ENCODE measurements at regions not wholly inside any gene's neighbourhood (a gene's known extent, or its start where the extent isn't known, plus 50 kb on each side); places are given as distances from the start of the nearest gene placed in this dataset.

GRCh38 chr11:92317721-92318120, 93.1 kb downstream of the FAT3 start:
- Histone ChIP-seq H3K27me3 (ENCODE audit: control insufficient read depth, insufficient read depth, low read length) (no peaks in the 10 kb centered on the region), H3K9me3 (ENCODE audit: control insufficient read depth, low read depth, low read length) (no peaks in the 10 kb centered on the region), H3K4me3 (ENCODE audit: low read length) (no peak overlapping the region), H3K36me3 (ENCODE audit: control insufficient read depth, insufficient read depth, low read length) (no peaks in the 10 kb centered on the region), H3K27ac (ENCODE audit: low read length) (no peak overlapping the region), H3K4me1 (ENCODE audit: control insufficient read depth, insufficient read depth, low read length) (no peaks in the 10 kb centered on the region)
- WGBS (ENCODE audit: insufficient coverage, low lambda C conversion rate), result 80% methylated on average over 1 of the region's 2 CpGs
- DNase-seq, result no peak

GRCh38 chr11:92322225-92322624, 97.6 kb downstream of the FAT3 start:
- Histone ChIP-seq H3K4me3 (ENCODE audit: low read length) (no peak overlapping the region), H3K4me1 (ENCODE audit: control insufficient read depth, insufficient read depth, low read length) (no peaks in the 10 kb centered on the region), H3K27ac (ENCODE audit: low read length) (no peak overlapping the region), H3K9me3 (ENCODE audit: control insufficient read depth, low read depth, low read length) (peaks cover 4% of the 10 kb centered on the region), H3K36me3 (ENCODE audit: control insufficient read depth, insufficient read depth, low read length) (no peaks in the 10 kb centered on the region), H3K27me3 (ENCODE audit: control insufficient read depth, insufficient read depth, low read length) (no peaks in the 10 kb centered on the region)
- no peak for DNase-seq
- no CpG with 5 or more reads among the region's 3 CpGs for WGBS (ENCODE audit: insufficient coverage, low lambda C conversion rate)

- H3K9me3 ChIP-seq (ENCODE audit: control insufficient read depth, low read depth, low read length), result peaks cover 4% of the 10 kb centered on the region
- no peak overlapping the region for H3K27ac ChIP-seq (ENCODE audit: low read length)
- no peaks in the 10 kb centered on the region for H3K27me3 ChIP-seq (ENCODE audit: control insufficient read depth, insufficient read depth, low read length)
- H3K4me3 ChIP-seq (ENCODE audit: low read length), result no peak overlapping the region
- no peaks in the 10 kb centered on the region for H3K36me3 ChIP-seq (ENCODE audit: control insufficient read depth, insufficient read depth, low read length)
- H3K4me1 ChIP-seq (ENCODE audit: control insufficient read depth, insufficient read depth, low read length), result no peaks in the 10 kb centered on the region
- WGBS (ENCODE audit: insufficient coverage, low lambda C conversion rate), result no CpG with 5 or more reads among the region's 1 CpG
- DNase-seq, result no peak
Measured at GRCh38 chr11:92324890-92325289, 100.3 kb downstream of the FAT3 start.

- Histone ChIP-seq H3K27me3 (ENCODE audit: control insufficient read depth, insufficient read depth, low read length) (no peaks in the 10 kb centered on the region), H3K27ac (ENCODE audit: low read length) (no peak overlapping the region), H3K9me3 (ENCODE audit: control insufficient read depth, low read depth, low read length) (peaks cover 4% of the 10 kb centered on the region), H3K4me1 (ENCODE audit: control insufficient read depth, insufficient read depth, low read length) (no peaks in the 10 kb centered on the region), H3K36me3 (ENCODE audit: control insufficient read depth, insufficient read depth, low read length) (no peaks in the 10 kb centered on the region), H3K4me3 (ENCODE audit: low read length) (no peak overlapping the region)
- DNase-seq, result no peak
- WGBS (ENCODE audit: insufficient coverage, low lambda C conversion rate), result 100% methylated on average over 1 of the region's 3 CpGs
Measured at GRCh38 chr11:92325416-92325815, 100.8 kb downstream of the FAT3 start.

- Histone ChIP-seq H3K9me3 (ENCODE audit: control insufficient read depth, low read depth, low read length) (no peaks in the 10 kb centered on the region), H3K4me1 (ENCODE audit: control insufficient read depth, insufficient read depth, low read length) (no peaks in the 10 kb centered on the region), H3K4me3 (ENCODE audit: low read length) (no peak overlapping the region), H3K27me3 (ENCODE audit: control insufficient read depth, insufficient read depth, low read length) (no peaks in the 10 kb centered on the region), H3K36me3 (ENCODE audit: control insufficient read depth, insufficient read depth, low read length) (no peaks in the 10 kb centered on the region), H3K27ac (ENCODE audit: low read length) (no peak overlapping the region)
- WGBS (ENCODE audit: insufficient coverage, low lambda C conversion rate), result 0% methylated on average over 1 of the region's 2 CpGs
- no peak for DNase-seq
Measured at GRCh38 chr11:92329137-92329536, 104.5 kb downstream of the FAT3 start.

- no peaks in the 10 kb centered on the region for H3K9me3 ChIP-seq (ENCODE audit: control insufficient read depth, low read depth, low read length)
- DNase-seq, result no peak
- 20% methylated on average over 1 of the region's 2 CpGs for WGBS (ENCODE audit: insufficient coverage, low lambda C conversion rate)
- H3K4me1 ChIP-seq (ENCODE audit: control insufficient read depth, insufficient read depth, low read length), result no peaks in the 10 kb centered on the region
- no peaks in the 10 kb centered on the region for H3K27me3 ChIP-seq (ENCODE audit: control insufficient read depth, insufficient read depth, low read length)
- no peaks in the 10 kb centered on the region for H3K36me3 ChIP-seq (ENCODE audit: control insufficient read depth, insufficient read depth, low read length)
- H3K27ac ChIP-seq (ENCODE audit: low read length), result no peak overlapping the region
- no peak overlapping the region for H3K4me3 ChIP-seq (ENCODE audit: low read length)
Measured at GRCh38 chr11:92329646-92330045, 105.0 kb downstream of the FAT3 start.

GRCh38 chr11:92330114-92330513, 105.5 kb downstream of the FAT3 start:
- H3K4me1 ChIP-seq (ENCODE audit: control insufficient read depth, insufficient read depth, low read length), result no peaks in the 10 kb centered on the region
- 63% methylated on average over 2 of the region's 2 CpGs for WGBS (ENCODE audit: insufficient coverage, low lambda C conversion rate)

GRCh38 chr11:92332986-92333385, 108.4 kb downstream of the FAT3 start:
- WGBS (ENCODE audit: insufficient coverage, low lambda C conversion rate), result no CpG with 5 or more reads among the region's 1 CpG
- Histone ChIP-seq H3K27me3 (ENCODE audit: control insufficient read depth, insufficient read depth, low read length) (no peaks in the 10 kb centered on the region), H3K4me3 (ENCODE audit: low read length) (no peak overlapping the region), H3K4me1 (ENCODE audit: control insufficient read depth, insufficient read depth, low read length) (no peaks in the 10 kb centered on the region), H3K27ac (ENCODE audit: low read length) (no peak overlapping the region), H3K36me3 (ENCODE audit: control insufficient read depth, insufficient read depth, low read length) (no peaks in the 10 kb centered on the region), H3K9me3 (ENCODE audit: control insufficient read depth, low read depth, low read length) (no peaks in the 10 kb centered on the region)
- DNase-seq, result no peak

More at GRCh38 chr11:92330114-92330513, 105.5 kb downstream of the FAT3 start:
- Histone ChIP-seq H3K27me3 (ENCODE audit: control insufficient read depth, insufficient read depth, low read length) (no peaks in the 10 kb centered on the region), H3K9me3 (ENCODE audit: control insufficient read depth, low read depth, low read length) (no peaks in the 10 kb centered on the region), H3K4me3 (ENCODE audit: low read length) (no peak overlapping the region), H3K36me3 (ENCODE audit: control insufficient read depth, insufficient read depth, low read length) (no peaks in the 10 kb centered on the region), H3K27ac (ENCODE audit: low read length) (no peak overlapping the region)
- DNase-seq, result no peak

GRCh38 chr11:92340839-92341238, 116.2 kb downstream of the FAT3 start:
- DNase-seq, result no peak
- no peak overlapping the region for H3K27ac ChIP-seq (ENCODE audit: low read length)
- H3K36me3 ChIP-seq (ENCODE audit: control insufficient read depth, insufficient read depth, low read length), result no peaks in the 10 kb centered on the region
- H3K4me1 ChIP-seq (ENCODE audit: control insufficient read depth, insufficient read depth, low read length), result no peaks in the 10 kb centered on the region
- WGBS (ENCODE audit: insufficient coverage, low lambda C conversion rate), result no CpG with 5 or more reads among the region's 6 CpGs
- no peaks in the 10 kb centered on the region for H3K9me3 ChIP-seq (ENCODE audit: control insufficient read depth, low read depth, low read length)
- H3K4me3 ChIP-seq (ENCODE audit: low read length), result no peak overlapping the region
- no peaks in the 10 kb centered on the region for H3K27me3 ChIP-seq (ENCODE audit: control insufficient read depth, insufficient read depth, low read length)

GRCh38 chr11:92342034-92342720, 117.6 kb downstream of the FAT3 start:
- WGBS (ENCODE audit: insufficient coverage, low lambda C conversion rate), result 90% methylated on average over 6 of the region's 9 CpGs
- Histone ChIP-seq H3K9me3 (ENCODE audit: control insufficient read depth, low read depth, low read length) (no peaks in the 10 kb centered on the region), H3K4me3 (ENCODE audit: low read length) (no peak overlapping the region)

GRCh38 chr11:92342886-92343285, 118.3 kb downstream of the FAT3 start:
- no peaks in the 10 kb centered on the region for H3K9me3 ChIP-seq (ENCODE audit: control insufficient read depth, low read depth, low read length)
- no peaks in the 10 kb centered on the region for H3K27me3 ChIP-seq (ENCODE audit: control insufficient read depth, insufficient read depth, low read length)
- no peaks in the 10 kb centered on the region for H3K36me3 ChIP-seq (ENCODE audit: control insufficient read depth, insufficient read depth, low read length)
- WGBS (ENCODE audit: insufficient coverage, low lambda C conversion rate), result no CpG with 5 or more reads among the region's 3 CpGs
- H3K4me1 ChIP-seq (ENCODE audit: control insufficient read depth, insufficient read depth, low read length), result no peaks in the 10 kb centered on the region
- no peak for DNase-seq
- H3K4me3 ChIP-seq (ENCODE audit: low read length), result no peak overlapping the region
- no peak overlapping the region for H3K27ac ChIP-seq (ENCODE audit: low read length)

More at GRCh38 chr11:92342034-92342720, 117.6 kb downstream of the FAT3 start:
- no peaks in the 10 kb centered on the region for H3K4me1 ChIP-seq (ENCODE audit: control insufficient read depth, insufficient read depth, low read length)
- no peaks in the 10 kb centered on the region for H3K36me3 ChIP-seq (ENCODE audit: control insufficient read depth, insufficient read depth, low read length)
- DNase-seq, result no peak
- H3K27ac ChIP-seq (ENCODE audit: low read length), result no peak overlapping the region
- no peaks in the 10 kb centered on the region for H3K27me3 ChIP-seq (ENCODE audit: control insufficient read depth, insufficient read depth, low read length)

All from large intestine (tissue), 3 donors.